Stimulated activated naive B cell treated with anti-CD40 and anti-IgM and Interleukin-4, amounts not matched to agents 10 μg/mL and 1 μg/mL and 100 μg/mL, for 72 hours (primary cell): ENCODE measurements at regions not wholly inside any gene's neighbourhood (a gene's known extent, or its start where the extent isn't known, plus 50 kb on each side); places are given as distances from the start of the nearest gene placed in this dataset.

Experiments used
- ATAC-seq, 2 donors: fragments of 150-1000 bp; cut with Tn5 transposase; replicated peaks; 2 replicates each; pipeline ENCODE4 v1.10.0; 2021; ENCODE audit warnings: moderate library complexity in 1 of 2
- DNase-seq: peaks from one replicate; pipeline ENCODE4 v3.0.0; 2021
- H3K27ac Mint-ChIP-seq: one replicate; pipeline ENCODE4 v1.8.0; 2022; ENCODE audit warnings: mild to moderate bottlenecking, mixed read lengths
- H3K27me3 Mint-ChIP-seq, 2 donors: one replicate each; pipeline ENCODE4 v1.8.0; 2022; ENCODE audit warnings: mixed read lengths in 2 of 2
- H3K36me3 Mint-ChIP-seq, 2 donors: one replicate each; pipeline ENCODE4 v1.8.0; 2022; ENCODE audit warnings: mixed read lengths in 2 of 2, mild to moderate bottlenecking in 1 of 2
- H3K4me1 Mint-ChIP-seq, 2 donors: one replicate each; pipeline ENCODE4 v1.8.0; 2022; ENCODE audit warnings: mixed read lengths in 2 of 2, mild to moderate bottlenecking in 1 of 2
- H3K4me3 Mint-ChIP-seq, 2 donors: one replicate each; pipeline ENCODE4 v1.8.0; 2022; ENCODE audit warnings: mild to moderate bottlenecking in 2 of 2, mixed read lengths in 2 of 2, moderate library complexity in 1 of 2
- H3K9me3 Mint-ChIP-seq, 2 donors: one replicate each; pipeline ENCODE4 v1.8.0; 2022; ENCODE audit warnings: mixed read lengths in 2 of 2, mild to moderate bottlenecking in 1 of 2

- no peak for DNase-seq
- Mint-ChIP-seq H3K36me3 (no peaks in the 10 kb centered on the region), H3K4me3 (no peak overlapping the region), H3K27ac (no peak overlapping the region), H3K9me3 (no peaks in the 10 kb centered on the region), H3K4me1 (no peaks in the 10 kb centered on the region), H3K27me3 (peaks cover 27 to 38% of the 10 kb centered on the region in 2 donors)
- no peak for ATAC-seq
These were observed 51.2 kb upstream of the NFASC start for GRCh38 chr1:204819495-204819894.
